ENCODE measurements at regions not wholly inside any gene's neighbourhood (a gene's known extent, or its start where the extent isn't known, plus 50 kb on each side); places are given as distances from the start of the nearest gene placed in this dataset.

DNA sequence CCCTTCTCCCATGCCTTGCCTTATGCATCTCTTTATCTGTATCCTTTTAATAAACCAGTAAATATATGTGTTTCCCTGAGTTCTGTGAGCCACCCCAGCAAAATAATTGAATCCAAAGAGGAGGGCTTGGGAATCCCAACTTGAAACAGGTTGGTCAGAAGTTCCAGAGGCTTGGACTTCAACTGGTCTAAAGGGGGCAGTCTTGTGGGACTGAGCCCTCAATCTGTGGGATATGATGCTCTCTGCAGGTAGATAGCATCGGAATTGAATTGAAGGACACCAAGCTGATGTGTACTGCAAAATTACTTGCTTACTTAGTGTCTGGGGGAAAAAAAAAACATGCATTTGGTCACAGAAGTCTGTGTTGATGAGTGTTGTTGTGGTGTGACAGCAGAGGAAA is 1033.5 kb upstream of the TMEFF2 start:
- TF ChIP-seq, protein P1, sequence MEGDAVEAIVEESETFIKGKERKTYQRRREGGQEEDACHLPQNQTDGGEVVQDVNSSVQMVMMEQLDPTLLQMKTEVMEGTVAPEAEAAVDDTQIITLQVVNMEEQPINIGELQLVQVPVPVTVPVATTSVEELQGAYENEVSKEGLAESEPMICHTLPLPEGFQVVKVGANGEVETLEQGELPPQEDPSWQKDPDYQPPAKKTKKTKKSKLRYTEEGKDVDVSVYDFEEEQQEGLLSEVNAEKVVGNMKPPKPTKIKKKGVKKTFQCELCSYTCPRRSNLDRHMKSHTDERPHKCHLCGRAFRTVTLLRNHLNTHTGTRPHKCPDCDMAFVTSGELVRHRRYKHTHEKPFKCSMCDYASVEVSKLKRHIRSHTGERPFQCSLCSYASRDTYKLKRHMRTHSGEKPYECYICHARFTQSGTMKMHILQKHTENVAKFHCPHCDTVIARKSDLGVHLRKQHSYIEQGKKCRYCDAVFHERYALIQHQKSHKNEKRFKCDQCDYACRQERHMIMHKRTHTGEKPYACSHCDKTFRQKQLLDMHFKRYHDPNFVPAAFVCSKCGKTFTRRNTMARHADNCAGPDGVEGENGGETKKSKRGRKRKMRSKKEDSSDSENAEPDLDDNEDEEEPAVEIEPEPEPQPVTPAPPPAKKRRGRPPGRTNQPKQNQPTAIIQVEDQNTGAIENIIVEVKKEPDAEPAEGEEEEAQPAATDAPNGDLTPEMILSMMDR (IDR thresholded peaks at IDR 0.05), result no peak
- no peak for TF ChIP-seq ZFX (IDR thresholded peaks at IDR 0.05; ENCODE audit: borderline replicate concordance)

All from 22Rv1 (cell line).